H1 (cell line): ENCODE measurements at regions not wholly inside any gene's neighbourhood (a gene's known extent, or its start where the extent isn't known, plus 50 kb on each side); places are given as distances from the start of the nearest gene placed in this dataset.

Experiments
- CTCF ChIA-PET: fragments of 300-600 bp; sonication (Branson Sonifier 250); formaldehyde crosslinking; loops from one replicate; lab custom pipeline; 2021; ENCODE audit not compliant: partially characterized antibody; lab: Charles Lee
- POLR2A ChIA-PET: fragments of 300-600 bp; sonication (Branson Sonifier 250); formaldehyde crosslinking; loops from one replicate; lab custom pipeline; 2021; ENCODE audit warnings: inconsistent platforms; ENCODE audit not compliant: partially characterized antibody; lab: Charles Lee
- DNase-seq, 2 experiments: peaks; one replicate each; pipeline versions ENCODE4 v3.0.0 to v3.0.0-alpha.2; 2010 to 2022; ENCODE audit warnings: low spot score in 2 of 2, low read depth in 1 of 2, mixed read lengths in 1 of 2
- FAIRE-seq: peaks from 2 replicates; lab custom pipeline; 2011; peaks lifted over from hg19 to GRCh38; lab: Jason Lieb, UNC
- H2AFZ ChIP-seq: 2 replicates; pipeline ENCODE4 v1.8.1; 2012; ENCODE audit warnings: low read length, inconsistent platforms
- H2AK5ac ChIP-seq: 2 replicates; pipeline ENCODE4 v1.6.1; 2013; ENCODE audit warnings: low read depth, low read length
- H2BK120ac ChIP-seq: replicated peaks from 2 replicates; pipeline ENCODE3; 2013; ENCODE audit warnings: low read depth, low read length, inconsistent platforms
- H2BK12ac ChIP-seq: 2 replicates; pipeline ENCODE4 v1.6.1; 2013; ENCODE audit warnings: low read depth, low read length
- H2BK15ac ChIP-seq: 2 replicates; pipeline ENCODE4 v1.6.1; 2013; ENCODE audit warnings: low read length
- H2BK20ac ChIP-seq: 2 replicates; pipeline ENCODE4 v1.6.1; 2013; ENCODE audit warnings: low read length
- H2BK5ac ChIP-seq: 2 replicates; pipeline ENCODE4 v1.6.1; 2013; ENCODE audit warnings: low read depth, low read length
- H3K14ac ChIP-seq: 2 replicates; pipeline ENCODE4 v1.6.1; 2013; ENCODE audit warnings: inconsistent platforms; ENCODE audit not compliant: insufficient read length
- H3K18ac ChIP-seq: 2 replicates; pipeline ENCODE4 v1.6.1; 2013; ENCODE audit warnings: low read length; ENCODE audit errors: extremely low read depth
- H3K23ac ChIP-seq: 2 replicates; pipeline ENCODE4 v1.6.1; 2013; ENCODE audit warnings: inconsistent platforms; ENCODE audit not compliant: insufficient read length
- H3K23me2 ChIP-seq: 2 replicates; pipeline ENCODE4 v1.6.1; 2013; ENCODE audit warnings: low read depth, low read length
- H3K27ac ChIP-seq: 2 replicates; pipeline ENCODE4 v1.6.1; 2011; ENCODE audit warnings: low read depth, low read length, inconsistent platforms
- H3K27me3 ChIP-seq, 4 experiments: replicated peaks in 1 of 4; 1 replicate in 1 of 4; 2 replicates in 3 of 4; pipeline versions ENCODE4 v1.6.1 to v1.8.1; 2011 to 2013; ENCODE audit warnings: low read length in 3 of 4, mild to moderate bottlenecking in 3 of 4, inconsistent platforms in 2 of 4, mixed read lengths in 2 of 4, moderate library complexity in 1 of 4; ENCODE audit not compliant: control insufficient read depth in 3 of 4, insufficient read depth in 3 of 4; ENCODE audit errors: extremely low read depth in 1 of 4
- H3K36me3 ChIP-seq, 4 experiments: 2 replicates each; pipeline versions ENCODE4 v1.6.1 to v1.8.1; 2011 to 2013; ENCODE audit warnings: mild to moderate bottlenecking in 4 of 4, low read length in 3 of 4, moderate library complexity in 2 of 4, control low read depth in 1 of 4, inconsistent platforms in 1 of 4; ENCODE audit not compliant: insufficient read depth in 4 of 4, control insufficient read depth in 2 of 4
- H3K4ac ChIP-seq: replicated peaks from 2 replicates; pipeline ENCODE3; 2013; ENCODE audit warnings: low read length, low read depth, mixed read lengths, inconsistent platforms; ENCODE audit not compliant: insufficient read length
- H3K4me1 ChIP-seq, 4 experiments: replicated peaks in 1 of 4; 1 replicate in 1 of 4; 2 replicates in 3 of 4; pipeline versions ENCODE4 v1.6.1 to v1.8.1; 2011 to 2013; ENCODE audit warnings: low read length in 3 of 4, inconsistent platforms in 2 of 4, mixed read lengths in 1 of 4; ENCODE audit not compliant: insufficient read depth in 4 of 4, control insufficient read depth in 3 of 4
- H3K4me2 ChIP-seq, 2 experiments: 2 replicates each; pipeline versions ENCODE4 v1.6.1 to v1.8.1; 2011 to 2013; ENCODE audit warnings: low read depth in 2 of 2, low read length in 2 of 2, control low read depth in 1 of 2, inconsistent platforms in 1 of 2, mild to moderate bottlenecking in 1 of 2; ENCODE audit not compliant: insufficient read depth in 1 of 2
- H3K4me3 ChIP-seq, 4 experiments: fragments of 200-600, 300-600 bp in 1 of 4; sonication (generic), shearing (Covaris generic), sonication (Bioruptor Twin) in 1 of 4; 2 replicates each; pipeline versions ENCODE4 v1.5.1 to v1.8.1; 2011 to 2016; ENCODE audit warnings: low read length in 4 of 4, low read depth in 3 of 4, control low read depth in 2 of 4, inconsistent platforms in 2 of 4, mild to moderate bottlenecking in 2 of 4, mixed read lengths in 1 of 4, moderate library complexity in 1 of 4; ENCODE audit not compliant: insufficient read depth in 2 of 4; ENCODE audit errors: extremely low read depth in 1 of 4
- H3K56ac ChIP-seq: replicated peaks from 2 replicates; pipeline ENCODE3; 2013; ENCODE audit warnings: low read depth, mild to moderate bottlenecking, mixed read lengths, low read length, inconsistent platforms; ENCODE audit not compliant: insufficient read length
- H3K79me1 ChIP-seq: 2 replicates; pipeline ENCODE4 v1.6.1; 2013; ENCODE audit warnings: low read depth, low read length, control low read depth
- H3K79me2 ChIP-seq, 2 experiments: 2 replicates each; pipeline versions ENCODE4 v1.6.1 to v1.8.1; 2012 to 2013; ENCODE audit warnings: low read length in 2 of 2, mild to moderate bottlenecking in 2 of 2, inconsistent platforms in 1 of 2; ENCODE audit not compliant: insufficient read depth in 2 of 2, control insufficient read depth in 1 of 2
- H3K9ac ChIP-seq, 4 experiments: replicated peaks in 1 of 4; 1 replicate in 1 of 4; 2 replicates in 3 of 4; pipeline versions ENCODE4 v1.6.1 to v1.8.1; 2011 to 2013; ENCODE audit warnings: low read depth in 3 of 4, low read length in 3 of 4, control low read depth in 2 of 4, mild to moderate bottlenecking in 2 of 4, moderate library complexity in 2 of 4, inconsistent platforms in 1 of 4; ENCODE audit errors: extremely low read depth in 1 of 4
- H3K9me3 ChIP-seq, 2 experiments: 2 replicates each; pipeline versions ENCODE4 v1.6.1 to v1.8.1; 2012 to 2013; ENCODE audit warnings: mild to moderate bottlenecking in 2 of 2, moderate library complexity in 2 of 2, control low read depth in 1 of 2, inconsistent platforms in 1 of 2, low read depth in 1 of 2, low read length in 1 of 2, mixed read lengths in 1 of 2; ENCODE audit not compliant: insufficient read depth in 2 of 2
- H4K20me1 ChIP-seq, 2 experiments: replicated peaks in 1 of 2; 2 replicates each; pipeline versions ENCODE3 to v1.8.1; 2011 to 2013; ENCODE audit warnings: inconsistent platforms in 2 of 2, low read length in 2 of 2, mild to moderate bottlenecking in 1 of 2; ENCODE audit not compliant: insufficient read depth in 2 of 2, control insufficient read depth in 1 of 2
- H4K5ac ChIP-seq: 2 replicates; pipeline ENCODE4 v1.6.1; 2013; ENCODE audit warnings: low read length, low read depth, mixed read lengths, inconsistent platforms; ENCODE audit not compliant: insufficient read length
- H4K8ac ChIP-seq: 2 replicates; pipeline ENCODE4 v1.8.0; 2013; ENCODE audit warnings: mild to moderate bottlenecking, moderate library complexity, low read length, inconsistent platforms; ENCODE audit not compliant: insufficient read depth; ENCODE audit errors: extremely low read depth
- H4K91ac ChIP-seq: replicated peaks from 2 replicates; pipeline ENCODE3; 2013; ENCODE audit warnings: low read length, mixed read lengths, inconsistent platforms; ENCODE audit not compliant: insufficient read length
- ASH2L ChIP-seq: fragments of 200-600, 300-600 bp; sonication (generic); IDR thresholded peaks from one replicate; pipeline ENCODE4 v1.7.1; 2017; ENCODE audit warnings: low read length
- CHD1 ChIP-seq: IDR thresholded peaks from 2 replicates; pipeline ENCODE4 v1.6.1; 2012; ENCODE audit warnings: low read depth, low read length, improper control_type of control experiment
- CHD2 ChIP-seq: IDR thresholded peaks from 2 replicates; pipeline ENCODE4 v1.6.1; 2012; ENCODE audit warnings: low read length, improper control_type of control experiment
- WGBS, 2 experiments: shearing (Covaris generic) in 1 of 2; methylation state at CpG; one replicate each; pipeline versions ENCODE4 v1.1.6 to v1.1.7; 2013 to 2015; ENCODE audit warnings: low lambda C conversion rate in 2 of 2, mixed read lengths in 2 of 2, inconsistent platforms in 1 of 2, low coverage in 1 of 2, missing lambda C conversion rate in 1 of 2; ENCODE audit not compliant: insufficient replicate concordance in 2 of 2, insufficient coverage in 1 of 2, insufficient read length in 1 of 2; ENCODE audit errors: extremely low coverage in 1 of 2, missing lambda C conversion rate in 1 of 2; 5-methylcytosine and 5-hydroxymethylcytosine counted together

DNA sequence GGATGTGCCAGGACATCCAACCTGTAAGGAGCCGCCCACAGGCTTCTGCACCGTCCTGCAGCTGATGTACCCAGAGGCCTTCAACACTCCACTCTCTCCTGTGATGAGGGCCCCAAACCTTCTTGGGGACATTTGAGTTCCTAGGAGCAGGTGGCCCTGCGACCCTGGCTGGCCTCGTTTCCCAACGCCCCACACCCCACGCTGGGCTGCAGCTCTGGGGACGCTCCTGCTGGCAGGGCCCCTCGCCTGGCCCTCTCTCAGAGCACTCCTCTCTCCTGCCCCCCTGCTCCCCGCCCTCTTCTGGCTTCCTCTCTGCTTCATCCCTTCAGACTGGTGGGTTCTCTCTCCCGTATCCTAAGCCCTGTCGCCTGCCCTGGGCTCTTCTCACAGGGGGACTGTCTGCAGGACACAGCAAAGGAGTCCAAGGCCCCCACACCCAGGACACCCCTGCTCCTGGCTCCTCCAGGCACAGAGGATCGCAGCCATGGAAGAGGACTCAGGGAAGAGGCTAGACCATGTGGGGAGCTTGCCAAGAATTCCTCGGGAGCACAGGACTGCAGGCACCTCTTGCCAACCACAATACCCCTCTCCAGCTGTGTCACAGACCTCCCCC, 541.4 kb downstream of the TCERG1L start:
- CTCF ChIA-PET, result interaction anchor here (1.8 kb wide), 1 partner anchor 83 kb away, joined by 6 read pairs; no protein-coding TSS in a partner anchor
- no peak for TF ChIP-seq CHD1
- no peak for TF ChIP-seq CHD2
- TF ChIP-seq ASH2L, result no peak
- H3K23me2 ChIP-seq, result no peaks in the 10 kb centered on the region
- H2BK20ac ChIP-seq, result no peak overlapping the region
- no peaks in the 10 kb centered on the region for H4K20me1 ChIP-seq
- no peak for FAIRE-seq
- no peak overlapping the region for H3K4me3 ChIP-seq
- H4K5ac ChIP-seq, result no peak overlapping the region
- no peak overlapping the region for H2BK15ac ChIP-seq
- no peak overlapping the region for H3K9ac ChIP-seq
- no peak overlapping the region for H3K18ac ChIP-seq
- H3K4me1 ChIP-seq, result no peaks in the 10 kb centered on the region
- H3K79me1 ChIP-seq, result no peaks in the 10 kb centered on the region
- H3K27me3 ChIP-seq, result no peaks in the 10 kb centered on the region
- POLR2A ChIA-PET, result no interaction called here
- no peak overlapping the region for H4K91ac ChIP-seq
- no peak overlapping the region for H2BK5ac ChIP-seq
- 93% methylated on average over 13 of the region's 13 CpGs; no CpG with 5 or more reads in 1 of the 2 experiments for WGBS, 2 experiments
- H2AK5ac ChIP-seq, result no peak overlapping the region
- H3K4ac ChIP-seq, result no peak overlapping the region
- no peaks in the 10 kb centered on the region for H3K79me2 ChIP-seq
- H3K23ac ChIP-seq, result no peak overlapping the region
- H3K36me3 ChIP-seq, result no peaks in the 10 kb centered on the region
- no peak overlapping the region for H2AFZ ChIP-seq
- peaks cover 30 to 37% of the 10 kb centered on the region in 2 experiments for H3K9me3 ChIP-seq
- H2BK120ac ChIP-seq, result no peak overlapping the region
- H3K27ac ChIP-seq, result no peak overlapping the region
- H3K4me2 ChIP-seq, result no peak overlapping the region
- no peak overlapping the region for H3K56ac ChIP-seq
- DNase-seq, result no peak
- 0 out of 2 replicates have a peak overlapping the region, but pooled peaks have one; percentile 57 for H4K8ac ChIP-seq
- H2BK12ac ChIP-seq, result no peak overlapping the region
- H3K14ac ChIP-seq, result no peak overlapping the region
